ENCODE measurements at regions not wholly inside any gene's neighbourhood (a gene's known extent, or its start where the extent isn't known, plus 50 kb on each side); places are given as distances from the start of the nearest gene placed in this dataset.

DNA sequence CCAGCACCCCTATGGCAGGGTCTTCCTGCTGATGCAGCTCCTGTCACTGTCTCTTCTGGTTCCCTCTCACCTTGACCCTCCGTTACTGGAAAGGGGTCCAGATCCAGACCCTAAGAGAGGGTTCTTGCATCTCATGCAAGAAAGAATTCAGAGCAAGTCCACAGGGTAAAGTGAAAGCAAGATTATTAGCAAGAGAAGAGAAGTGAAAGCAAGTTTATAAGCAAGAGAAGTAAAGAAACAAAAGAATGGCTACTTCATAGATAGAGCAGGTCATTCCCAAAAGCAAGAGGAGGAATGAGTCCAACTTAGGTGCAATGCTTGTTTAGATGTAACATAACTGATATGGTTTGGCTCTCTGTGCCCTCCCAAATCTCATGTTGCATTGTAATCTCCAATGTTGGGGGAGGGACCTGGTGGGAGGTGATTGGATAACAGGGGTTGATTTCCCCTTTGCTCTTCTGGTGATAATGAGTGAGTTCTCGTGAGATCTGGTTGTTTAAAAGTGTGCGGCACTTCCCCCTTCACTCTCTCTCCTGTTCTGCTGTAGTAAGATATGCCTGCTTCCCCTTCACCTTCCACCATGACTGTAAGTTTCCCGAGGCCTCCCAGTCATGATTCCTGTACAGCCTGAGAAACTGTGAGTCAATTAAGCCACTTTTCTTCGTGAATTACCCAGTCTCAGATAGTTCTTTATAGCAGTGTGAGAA, 183.3 kb downstream of the MED10 start:
- H3K36me3 ChIP-seq: no peaks in the 10 kb centered on the region
- H3K27me3 ChIP-seq: no peaks in the 10 kb centered on the region
- no peak overlapping the region for H3K27ac ChIP-seq
- no peaks in the 10 kb centered on the region for H3K9me3 ChIP-seq (ENCODE audit: low read depth)
- TF ChIP-seq, protein P1, sequence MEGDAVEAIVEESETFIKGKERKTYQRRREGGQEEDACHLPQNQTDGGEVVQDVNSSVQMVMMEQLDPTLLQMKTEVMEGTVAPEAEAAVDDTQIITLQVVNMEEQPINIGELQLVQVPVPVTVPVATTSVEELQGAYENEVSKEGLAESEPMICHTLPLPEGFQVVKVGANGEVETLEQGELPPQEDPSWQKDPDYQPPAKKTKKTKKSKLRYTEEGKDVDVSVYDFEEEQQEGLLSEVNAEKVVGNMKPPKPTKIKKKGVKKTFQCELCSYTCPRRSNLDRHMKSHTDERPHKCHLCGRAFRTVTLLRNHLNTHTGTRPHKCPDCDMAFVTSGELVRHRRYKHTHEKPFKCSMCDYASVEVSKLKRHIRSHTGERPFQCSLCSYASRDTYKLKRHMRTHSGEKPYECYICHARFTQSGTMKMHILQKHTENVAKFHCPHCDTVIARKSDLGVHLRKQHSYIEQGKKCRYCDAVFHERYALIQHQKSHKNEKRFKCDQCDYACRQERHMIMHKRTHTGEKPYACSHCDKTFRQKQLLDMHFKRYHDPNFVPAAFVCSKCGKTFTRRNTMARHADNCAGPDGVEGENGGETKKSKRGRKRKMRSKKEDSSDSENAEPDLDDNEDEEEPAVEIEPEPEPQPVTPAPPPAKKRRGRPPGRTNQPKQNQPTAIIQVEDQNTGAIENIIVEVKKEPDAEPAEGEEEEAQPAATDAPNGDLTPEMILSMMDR (IDR thresholded peaks at IDR 0.05; ENCODE audit: low read depth, low read length): no peak
- H3K4me1 ChIP-seq (ENCODE audit: low read depth): no peaks in the 10 kb centered on the region
- no peak for DNase-seq (ENCODE audit: low read depth in 1 of 2, low spot score in 1 of 2)
- no peak overlapping the region for H3K4me3 ChIP-seq

GRCh38 chr5:6194261-6194875, 184.0 kb downstream of the MED10 start:
- no peak for DNase-seq (ENCODE audit: low read depth in 1 of 2, low spot score in 1 of 2)
- H3K4me3 ChIP-seq: no peak overlapping the region
- H3K4me1 ChIP-seq (ENCODE audit: low read depth): no peaks in the 10 kb centered on the region
- no peaks in the 10 kb centered on the region for H3K36me3 ChIP-seq
- H3K9me3 ChIP-seq (ENCODE audit: low read depth): no peaks in the 10 kb centered on the region
- H3K27ac ChIP-seq: no peak overlapping the region
- H3K27me3 ChIP-seq: no peaks in the 10 kb centered on the region
- TF ChIP-seq, protein P1 (IDR thresholded peaks at IDR 0.05; ENCODE audit: low read depth, low read length): no peak

GRCh38 chr5:6193310-6193709, 185.0 kb downstream of the MED10 start:
- Histone ChIP-seq H3K4me1 (ENCODE audit: low read depth) (no peaks in the 10 kb centered on the region), H3K27ac (no peak overlapping the region), H3K9me3 (ENCODE audit: low read depth) (no peaks in the 10 kb centered on the region), H3K27me3 (no peaks in the 10 kb centered on the region), H3K4me3 (no peak overlapping the region), H3K36me3 (no peaks in the 10 kb centered on the region)
- DNase-seq (ENCODE audit: low read depth in 1 of 2, low spot score in 1 of 2): no peak
- TF ChIP-seq, protein P1 (IDR thresholded peaks at IDR 0.05; ENCODE audit: low read depth, low read length): no peak

DNA sequence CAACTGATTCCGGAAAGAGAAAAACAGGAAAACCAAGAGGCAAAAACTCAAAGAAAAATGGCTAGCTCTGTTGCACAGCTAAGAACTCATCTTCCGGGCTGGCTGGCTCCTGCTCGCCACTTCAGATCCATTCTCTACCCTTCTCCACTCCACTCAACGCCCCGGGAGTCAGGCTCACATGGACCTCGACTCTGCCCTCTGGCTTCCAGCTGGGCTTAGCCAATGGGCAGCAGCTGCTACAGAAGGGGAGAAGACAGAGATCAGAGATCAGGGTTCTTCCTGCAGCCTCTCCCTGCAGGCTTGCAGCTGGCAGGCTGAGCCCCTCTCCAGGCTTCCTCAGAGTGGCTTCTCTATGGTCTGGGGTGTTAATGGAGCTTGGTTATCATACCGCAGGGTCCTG, 187.5 kb downstream of the MED10 start:
- Histone ChIP-seq H3K4me1 (ENCODE audit: low read depth) (no peaks in the 10 kb centered on the region), H3K27me3 (no peaks in the 10 kb centered on the region), H3K9me3 (ENCODE audit: low read depth) (no peaks in the 10 kb centered on the region), H3K36me3 (no peaks in the 10 kb centered on the region), H3K27ac (no peak overlapping the region), H3K4me3 (no peak overlapping the region)
- no peak for DNase-seq (ENCODE audit: low read depth in 1 of 2, low spot score in 1 of 2)
- TF ChIP-seq, protein P1 (IDR thresholded peaks at IDR 0.05; ENCODE audit: low read depth, low read length): no peak

DNA sequence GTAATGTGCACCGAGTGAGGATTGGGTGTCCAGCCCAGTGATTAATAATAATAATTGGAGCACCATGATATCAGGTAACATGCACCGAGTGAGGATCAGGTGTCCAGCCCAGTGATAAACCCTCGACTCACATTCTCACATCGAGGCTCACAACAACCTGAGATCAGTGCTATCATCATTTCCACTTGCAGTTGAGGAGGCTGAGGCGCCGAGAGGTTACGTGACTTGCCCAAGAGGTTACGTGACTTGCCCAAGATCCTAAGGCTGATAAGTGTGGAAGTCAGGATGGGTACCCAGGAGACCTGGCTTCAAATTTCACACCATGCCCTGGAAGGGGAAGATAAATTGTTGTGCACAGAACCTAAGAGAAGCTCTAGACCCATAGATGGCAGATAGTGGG, 189.4 kb downstream of the MED10 start:
- Histone ChIP-seq H3K36me3 (no peaks in the 10 kb centered on the region), H3K9me3 (ENCODE audit: low read depth) (no peaks in the 10 kb centered on the region), H3K4me3 (no peak overlapping the region), H3K27me3 (no peaks in the 10 kb centered on the region), H3K4me1 (ENCODE audit: low read depth) (no peaks in the 10 kb centered on the region), H3K27ac (no peak overlapping the region)
- TF ChIP-seq, protein P1 (IDR thresholded peaks at IDR 0.05; ENCODE audit: low read depth, low read length): no peak
- no peak for DNase-seq (ENCODE audit: low read depth in 1 of 2, low spot score in 1 of 2)

All from cardiac muscle cell (in vitro differentiated cells and primary cell).